GM21381 (cell line): ENCODE measurements at regions not wholly inside any gene's neighbourhood (a gene's known extent, or its start where the extent isn't known, plus 50 kb on each side); places are given as distances from the start of the nearest gene placed in this dataset.
"Not testable (repeated sequence)": the region's sequence is repeated elsewhere in the genome, so short reads cannot be mapped to it uniquely, and the experiment has no call there.

Source experiments
- ATAC-seq: cut with Tn5 transposase; IDR thresholded peaks from one replicate; pipeline ENCODE4 v1.9.1; 2021; ENCODE audit warnings: mild to moderate bottlenecking, moderate library complexity; ENCODE audit not compliant: unreplicated experiment

DNA sequence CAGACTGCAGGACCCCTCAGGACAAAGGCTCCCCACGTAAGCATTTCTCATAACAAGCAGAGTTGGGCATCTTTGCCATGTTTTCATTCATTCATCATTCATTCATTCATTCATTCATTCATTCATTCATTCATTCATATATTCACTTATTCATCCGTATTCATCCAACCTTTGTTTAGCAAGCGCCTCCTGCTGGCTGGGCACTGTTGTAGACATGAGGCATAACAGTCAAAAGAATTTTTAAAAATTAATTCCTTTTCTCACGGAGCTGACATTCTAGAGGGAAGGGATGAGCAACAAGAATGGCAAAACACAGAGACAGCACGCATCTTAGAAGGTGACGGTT, 351.7 kb upstream of the TNRC6C start:
- no peak for ATAC-seq

DNA sequence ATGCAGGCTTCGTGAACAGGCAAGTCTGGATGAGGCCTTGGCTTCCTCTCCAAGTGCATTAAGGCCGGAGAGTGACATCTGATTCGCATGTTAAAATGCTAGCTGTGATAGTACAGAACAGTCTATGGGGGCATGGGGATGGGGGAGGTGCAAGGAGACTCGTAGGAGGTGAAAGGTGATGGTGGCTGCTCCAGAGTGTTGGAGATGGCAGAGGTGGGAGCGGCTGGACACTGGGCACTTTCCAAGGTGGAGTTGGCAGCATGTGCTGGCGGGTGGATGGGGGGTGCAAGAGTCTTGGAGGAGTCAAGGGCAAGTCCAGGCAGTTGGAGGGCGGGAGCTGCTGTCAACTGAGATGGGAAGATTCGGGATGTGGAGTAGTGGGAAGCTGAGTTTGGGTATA, 350.9 kb upstream of the TNRC6C start:
- ATAC-seq = no peak

DNA sequence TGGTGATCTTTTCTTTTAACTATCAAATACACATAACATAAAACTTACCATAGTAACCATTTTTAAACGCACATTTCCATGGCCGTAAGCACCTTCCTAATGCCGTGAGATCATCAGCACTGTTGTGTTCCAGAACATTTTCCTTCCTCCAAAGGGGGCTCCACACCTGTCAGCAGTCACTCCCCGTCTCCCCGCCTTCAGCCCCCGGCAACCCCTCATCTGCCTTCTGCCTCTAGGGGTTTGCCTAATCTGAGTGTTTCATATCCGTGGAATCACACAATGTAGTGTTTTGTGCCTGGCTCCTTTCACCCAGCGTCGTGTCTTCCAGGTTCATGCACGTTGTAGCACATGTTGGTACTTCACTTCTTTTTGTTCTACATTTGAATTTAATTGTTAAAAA, 350.1 kb upstream of the TNRC6C start:
- ATAC-seq = no peak

DNA sequence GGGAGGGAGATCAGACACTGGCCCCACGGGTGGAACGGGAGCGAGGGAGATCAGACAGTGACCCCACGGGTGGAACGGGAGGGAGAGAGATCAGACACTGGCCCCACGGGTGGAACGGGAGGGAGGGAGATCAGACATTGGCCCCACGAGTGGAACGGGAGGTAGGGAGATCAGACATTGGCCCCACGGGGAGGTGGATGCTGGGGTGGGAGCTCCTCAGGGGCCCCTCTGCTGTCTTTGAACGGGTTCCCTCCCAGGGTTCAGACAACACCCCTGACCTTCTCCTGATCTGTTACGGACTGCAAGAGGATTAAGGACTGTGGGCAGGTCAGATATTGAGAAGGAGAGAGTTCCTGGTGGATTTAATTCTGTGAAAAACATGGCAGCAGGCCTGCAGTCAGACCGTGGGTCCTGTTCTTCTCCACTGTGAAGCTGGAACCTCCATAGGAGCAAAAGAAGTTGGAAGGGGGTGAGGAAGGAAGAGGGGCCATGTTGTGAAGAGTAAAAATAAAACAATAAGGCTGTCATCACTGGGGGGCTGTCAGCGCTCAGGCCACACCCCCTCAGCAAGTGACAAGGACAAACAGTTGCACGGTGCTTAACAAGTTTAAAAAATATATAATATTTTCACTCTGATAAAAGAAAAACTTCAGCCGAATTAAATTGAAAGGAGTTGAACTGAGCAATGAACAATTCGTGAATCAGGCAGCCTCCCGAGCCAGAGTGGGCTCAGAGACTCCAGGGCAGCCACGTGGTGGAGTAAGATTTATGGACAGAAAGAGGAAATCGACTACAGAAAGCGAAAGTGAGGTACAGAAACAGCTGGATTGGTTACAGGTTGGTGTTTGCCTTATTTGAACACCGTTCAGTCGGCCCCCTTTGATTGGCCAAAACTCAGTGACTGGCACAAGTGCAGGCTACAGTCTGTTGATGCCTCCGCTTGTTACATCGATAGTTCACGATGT, 348.7 kb upstream of the TNRC6C start:
- no peak for ATAC-seq

DNA sequence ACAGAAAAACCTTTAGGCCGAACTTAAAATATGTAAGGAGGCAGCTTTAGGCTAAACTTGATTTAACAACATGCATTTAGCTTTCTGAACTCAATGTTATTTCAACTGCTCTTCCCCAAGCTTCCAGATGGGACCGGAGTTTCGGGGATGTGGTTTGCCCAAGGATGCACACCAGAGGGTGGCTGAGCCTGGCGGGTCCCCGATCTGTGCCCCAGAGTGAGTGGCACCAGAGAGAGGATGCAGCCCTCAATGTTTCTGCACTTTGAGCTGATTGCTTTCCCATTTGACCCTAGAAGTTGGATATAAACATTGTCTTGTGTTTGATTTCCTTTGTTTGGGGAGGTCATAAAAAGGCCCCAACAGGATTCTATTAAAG, 348.0 kb upstream of the TNRC6C start:
- ATAC-seq = no peak

DNA sequence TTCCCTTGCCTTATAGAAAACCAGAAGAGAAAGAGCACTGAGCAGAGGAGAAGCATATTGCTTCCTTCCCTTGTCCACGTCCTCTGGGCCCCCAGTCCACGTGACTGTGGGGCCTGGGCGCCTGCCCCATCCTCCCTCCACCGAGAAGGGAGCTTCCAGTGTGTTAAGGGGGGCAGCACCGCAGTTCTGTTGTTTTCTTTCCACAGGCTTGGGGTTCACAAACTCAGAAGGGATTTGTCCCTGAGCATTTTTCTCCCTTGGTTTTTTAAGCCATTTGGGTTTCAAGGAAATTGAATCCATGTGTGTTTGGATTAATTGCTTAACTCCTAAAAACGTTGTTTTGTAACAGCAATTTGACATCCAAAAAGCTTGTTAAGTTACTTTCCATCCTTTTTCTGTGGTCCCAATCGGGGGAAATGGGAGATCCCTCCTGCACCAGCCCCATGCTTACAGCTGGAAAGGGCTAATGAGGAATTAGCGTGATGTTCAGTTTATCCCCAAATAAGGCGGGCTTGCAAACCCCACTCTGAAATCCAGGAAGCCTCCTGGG, 347.5 kb upstream of the TNRC6C start:
- ATAC-seq = no peak

DNA sequence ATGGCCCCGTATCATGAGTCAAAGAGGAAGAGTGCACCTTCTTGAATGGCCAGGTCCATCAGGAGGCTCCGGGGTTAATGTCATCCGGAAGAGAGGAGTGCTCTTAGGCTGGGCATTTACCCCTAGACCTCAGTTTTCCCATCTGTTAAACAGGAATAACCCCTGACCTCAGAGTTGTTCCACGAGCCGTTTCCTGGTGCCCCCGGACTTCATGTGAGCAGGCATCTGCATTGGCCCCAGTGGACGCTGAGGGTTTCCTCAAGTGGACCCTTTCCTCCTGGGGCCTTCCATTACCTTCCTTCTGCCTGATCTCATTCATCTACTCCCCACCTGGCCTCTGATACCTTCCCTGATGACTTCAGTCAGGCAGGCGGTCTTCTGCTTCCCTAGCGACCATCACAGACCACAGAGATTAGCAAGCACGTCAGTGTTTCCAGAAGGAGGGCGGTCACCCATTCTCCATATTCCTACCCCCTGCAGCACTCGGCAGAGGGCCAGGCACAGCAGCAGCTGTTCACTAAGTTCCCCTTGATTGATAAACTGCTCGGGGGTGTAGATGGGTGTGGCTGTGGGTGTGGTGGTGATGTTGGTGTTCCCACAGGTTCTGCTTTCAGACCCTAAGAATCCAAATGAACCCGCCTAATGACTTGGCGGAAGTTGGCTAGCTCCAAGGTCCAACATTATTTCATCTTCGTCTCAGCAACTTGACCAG, 346.6 kb upstream of the TNRC6C start:
- ATAC-seq = no peak

DNA sequence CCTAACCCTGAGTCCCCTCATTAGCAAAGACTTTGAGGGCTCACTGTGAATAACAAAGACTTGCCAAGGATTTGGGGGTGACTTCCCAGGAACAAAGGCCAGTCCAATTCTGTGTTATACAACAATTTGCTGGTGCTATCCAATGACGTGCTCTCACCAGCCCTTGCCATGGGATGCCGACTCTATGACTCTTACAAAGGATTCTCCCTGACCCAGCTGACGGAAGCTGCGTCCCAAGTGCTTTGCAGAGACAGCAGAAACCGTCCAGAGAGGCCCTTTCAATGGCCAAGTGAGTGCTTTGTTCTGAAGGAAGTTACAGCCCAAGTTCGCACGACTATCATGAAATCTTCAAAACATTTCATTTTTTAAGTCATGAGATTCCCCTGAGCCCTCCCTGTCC, 345.3 kb upstream of the TNRC6C start:
- no peak for ATAC-seq

DNA sequence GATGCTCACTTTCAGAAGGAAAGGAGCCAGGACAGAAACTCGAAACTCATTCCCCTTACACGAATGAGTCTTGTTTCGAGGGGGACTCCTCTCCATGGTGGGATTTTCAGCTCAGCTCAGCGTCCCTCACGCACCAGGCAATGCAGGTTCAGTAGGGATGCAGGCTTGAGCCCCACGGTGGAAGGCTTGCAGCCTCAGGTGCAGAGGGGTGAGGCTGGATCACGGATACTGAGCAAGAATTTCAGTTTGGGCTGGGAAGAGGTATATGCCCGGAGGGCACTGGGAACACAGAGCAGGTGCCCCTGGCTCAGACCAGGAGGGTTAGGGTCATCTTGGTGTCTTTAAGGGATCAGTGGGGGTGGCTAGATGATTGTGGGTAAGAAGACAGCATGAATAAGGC, 344.9 kb upstream of the TNRC6C start:
- no peak for ATAC-seq

DNA sequence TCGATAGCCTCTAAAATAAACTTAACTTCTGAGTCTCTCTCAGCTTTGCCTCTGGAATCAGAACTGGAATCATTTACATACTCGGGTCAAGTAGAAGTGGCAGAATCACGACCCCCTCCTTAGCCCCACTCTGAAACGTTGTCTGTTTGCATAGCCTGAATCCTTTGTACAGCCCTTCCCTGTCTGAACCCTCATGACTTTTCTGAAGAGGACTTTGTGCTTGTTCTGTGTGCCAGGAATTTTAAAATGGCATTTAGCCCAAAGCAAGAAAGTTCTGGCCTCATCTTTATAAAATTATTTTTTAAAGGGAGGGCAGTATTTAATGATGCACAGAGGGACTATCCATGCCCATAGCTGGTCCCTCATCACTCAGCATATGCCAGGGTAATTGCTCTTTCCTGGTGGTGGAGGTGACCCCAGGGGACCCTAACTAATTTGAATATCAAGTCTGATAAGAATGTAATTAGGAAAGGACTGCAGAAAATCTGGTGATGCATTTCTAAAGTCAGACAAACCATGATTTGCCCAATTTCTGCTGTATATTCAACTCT, 342.7 kb upstream of the TNRC6C start:
- no peak for ATAC-seq

DNA sequence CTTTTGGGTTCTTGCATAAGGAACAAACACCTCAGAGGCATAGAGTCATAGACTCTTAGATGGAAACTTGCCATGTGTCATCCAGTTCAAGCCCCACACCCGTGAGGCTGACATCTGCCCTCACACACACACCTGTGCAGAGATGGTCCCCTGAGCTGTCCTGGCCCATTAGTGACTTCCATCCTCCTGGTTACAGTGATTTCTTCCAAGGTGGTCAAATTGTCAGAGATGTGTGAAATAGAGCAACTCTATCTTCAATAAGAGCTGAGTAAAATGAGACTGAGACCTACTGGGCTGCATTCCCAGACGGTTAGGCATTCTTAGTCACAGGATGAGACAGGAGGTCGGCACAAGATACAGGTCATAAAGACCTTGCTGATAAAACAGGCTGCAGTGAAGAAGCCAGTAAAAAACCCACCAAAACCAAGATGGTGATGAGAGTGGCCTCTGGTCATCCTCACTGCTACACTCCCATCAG, 342.2 kb upstream of the TNRC6C start:
- no peak for ATAC-seq

DNA sequence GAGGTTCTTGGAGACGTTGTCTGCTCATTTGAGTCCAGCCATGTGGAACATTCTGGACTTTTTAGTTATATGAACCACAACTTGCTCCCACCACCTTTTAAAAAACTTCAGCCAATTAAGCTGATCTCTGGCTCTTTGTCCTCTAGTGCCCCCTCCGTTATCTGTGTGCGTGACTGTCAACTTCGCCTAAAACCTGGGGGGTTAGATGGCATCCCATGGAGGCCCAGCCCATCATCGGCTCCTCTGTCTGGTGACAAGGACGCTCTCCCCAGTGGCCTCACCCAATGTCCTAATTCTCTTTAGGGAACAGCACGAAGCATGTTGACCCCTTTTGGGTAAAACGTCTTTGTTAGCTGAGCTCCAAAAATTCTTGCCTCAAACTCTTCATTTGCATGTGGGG, 341.0 kb upstream of the TNRC6C start:
- ATAC-seq = no peak

DNA sequence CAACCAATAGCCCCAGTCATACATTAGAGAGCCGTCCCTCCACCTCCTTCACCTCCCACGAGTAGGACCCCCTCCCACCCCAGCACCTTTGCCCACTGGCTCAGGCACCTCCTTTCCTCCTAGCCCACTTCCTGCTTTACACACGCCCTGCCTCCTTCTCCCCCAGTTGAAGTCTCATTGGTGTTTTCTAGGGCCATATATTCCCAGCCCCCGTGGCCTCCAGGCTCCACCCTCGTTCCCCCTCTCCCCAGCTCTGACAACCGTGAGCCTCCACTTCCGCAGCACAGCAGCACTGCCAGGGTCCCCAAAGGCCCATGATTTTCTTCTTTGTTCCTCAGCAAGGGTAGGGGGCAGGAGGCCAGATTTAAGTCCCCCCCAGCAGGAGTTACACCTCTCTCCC, 340.3 kb upstream of the TNRC6C start:
- ATAC-seq = no peak

DNA sequence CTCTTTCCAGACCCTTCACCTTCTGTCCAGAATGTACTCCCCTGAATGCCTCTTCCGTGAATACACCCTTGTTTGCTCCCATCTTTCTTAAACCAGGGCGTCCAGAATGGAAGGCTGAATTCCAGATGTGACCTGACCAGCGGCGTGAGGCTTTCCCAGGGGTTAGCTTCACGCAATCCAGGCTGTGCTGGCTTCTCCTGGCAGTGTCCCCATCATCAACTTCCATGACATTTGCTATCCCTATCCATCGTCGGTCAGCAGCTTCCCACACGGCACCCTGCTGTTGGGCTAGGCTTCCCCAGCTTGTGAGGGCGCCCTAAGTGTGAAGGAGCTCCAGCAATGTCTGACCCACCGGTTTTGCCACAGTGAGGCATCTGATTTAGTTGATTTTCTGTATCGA, 339.8 kb upstream of the TNRC6C start:
- no peak for ATAC-seq

DNA sequence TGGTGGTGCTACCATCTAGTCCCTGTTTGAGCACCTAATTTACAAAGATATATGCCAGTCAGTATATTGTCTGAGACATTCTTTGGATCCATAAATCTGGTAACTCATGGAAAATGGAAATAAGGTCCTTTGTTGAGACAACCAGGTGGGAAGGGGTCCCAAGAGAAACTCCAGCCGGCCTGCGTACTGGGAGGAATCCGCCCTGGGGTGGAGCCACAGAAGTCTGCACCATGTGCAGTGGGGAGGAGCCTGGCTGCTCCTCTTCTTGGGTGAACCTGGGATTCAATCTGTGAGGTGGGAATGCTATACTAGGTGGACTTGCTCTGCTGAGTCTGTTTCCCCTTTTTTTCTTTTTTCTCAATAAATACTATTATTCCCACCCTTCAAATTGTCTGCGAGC, 339.2 kb upstream of the TNRC6C start:
- ATAC-seq = no peak

DNA sequence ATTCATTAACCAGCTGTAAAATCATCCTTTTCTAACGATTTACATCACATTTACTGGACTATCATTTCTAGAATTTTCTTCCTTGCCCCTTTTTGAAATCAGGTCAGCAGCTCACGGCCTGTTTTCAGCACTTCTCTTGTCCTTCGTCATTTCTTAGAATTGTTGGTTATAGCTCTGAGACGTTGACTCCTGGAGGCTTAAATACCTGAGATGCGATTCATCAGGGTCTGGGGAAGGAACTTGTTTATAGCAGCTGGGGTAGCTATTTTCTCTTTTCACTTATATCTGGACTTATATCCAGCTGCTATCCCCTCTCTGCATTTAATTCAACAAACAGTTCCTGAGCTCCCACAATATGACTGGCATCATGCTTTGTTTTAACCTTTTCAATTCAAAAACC, 338.7 kb upstream of the TNRC6C start:
- ATAC-seq = no peak

DNA sequence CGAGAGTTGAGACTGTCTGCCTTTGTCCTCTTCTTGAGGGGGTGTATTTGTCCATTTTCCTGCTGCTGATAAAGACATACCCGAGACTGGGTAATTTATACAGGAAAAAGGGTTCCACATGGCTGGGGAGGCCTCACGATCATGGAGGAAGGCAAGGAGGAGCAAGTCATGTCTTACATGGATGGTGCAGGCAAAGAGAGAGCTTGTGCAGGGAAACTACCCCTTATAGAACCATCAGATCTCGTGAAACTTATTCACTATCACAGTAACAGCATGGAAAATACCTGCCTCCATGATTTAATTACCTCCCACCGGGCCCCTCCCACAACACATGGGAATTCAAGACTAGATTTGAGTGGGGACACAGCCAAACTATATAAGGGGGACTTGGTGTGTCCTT, 338.2 kb upstream of the TNRC6C start:
- ATAC-seq = no peak

DNA sequence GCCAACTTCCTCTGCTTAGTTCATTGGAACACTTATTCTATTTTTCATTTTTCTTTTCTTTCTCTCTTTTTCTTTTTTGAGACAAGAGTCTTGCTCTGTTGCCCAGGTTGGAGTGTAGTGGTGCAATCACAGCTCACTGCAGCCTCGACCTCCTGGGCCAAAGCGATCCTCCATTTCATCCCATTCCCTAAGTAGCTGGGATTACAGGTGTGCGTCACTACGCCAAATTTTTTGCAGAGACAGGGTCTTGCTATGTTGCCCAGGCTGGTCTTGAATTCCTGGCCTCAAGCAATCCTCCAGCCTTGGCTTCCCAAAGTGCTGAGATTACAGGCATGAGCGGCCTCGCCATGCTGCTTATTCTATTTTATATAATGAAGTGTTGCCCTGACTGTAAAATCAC, 336.4 kb upstream of the TNRC6C start:
- not testable (repeated sequence) for ATAC-seq

DNA sequence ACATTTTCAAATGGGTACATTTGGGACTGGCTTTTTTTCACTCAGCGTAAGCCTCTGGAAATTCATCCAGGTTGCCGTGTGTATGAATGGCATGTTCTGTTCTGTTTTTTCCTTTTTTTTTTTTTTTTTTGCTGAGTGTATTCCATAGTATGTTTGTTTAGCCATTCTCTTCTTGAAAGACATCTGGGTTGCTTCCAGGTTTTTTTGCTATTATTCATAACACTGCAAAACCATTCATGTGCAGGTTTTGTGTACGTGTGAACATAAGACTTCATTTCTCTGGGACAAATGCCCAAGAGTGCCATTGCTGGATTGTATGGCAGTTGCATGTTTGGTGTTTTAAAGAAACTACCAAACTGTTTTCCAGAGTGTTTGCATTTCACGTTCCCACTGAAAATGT, 335.9 kb upstream of the TNRC6C start:
- ATAC-seq = no peak

DNA sequence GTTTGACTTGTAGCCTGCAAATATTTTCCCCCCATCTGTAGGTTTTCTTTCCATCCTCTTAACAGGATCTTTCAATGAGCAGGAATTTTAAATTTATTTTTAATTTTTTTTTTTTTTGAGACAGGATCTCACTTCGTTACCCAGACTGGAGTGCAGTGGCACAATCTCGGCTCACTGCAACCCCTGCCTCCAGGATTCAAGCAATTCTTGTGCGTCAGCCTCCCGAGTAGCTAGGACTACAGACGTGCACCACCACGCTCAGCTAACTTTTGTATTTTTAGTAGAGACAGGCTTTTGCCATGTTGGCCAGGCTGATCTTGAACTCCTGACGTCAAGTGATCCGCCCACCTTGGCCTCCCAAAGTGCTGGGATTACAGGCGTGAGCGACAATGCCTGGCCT, 335.2 kb upstream of the TNRC6C start:
- ATAC-seq = not testable (repeated sequence)

DNA sequence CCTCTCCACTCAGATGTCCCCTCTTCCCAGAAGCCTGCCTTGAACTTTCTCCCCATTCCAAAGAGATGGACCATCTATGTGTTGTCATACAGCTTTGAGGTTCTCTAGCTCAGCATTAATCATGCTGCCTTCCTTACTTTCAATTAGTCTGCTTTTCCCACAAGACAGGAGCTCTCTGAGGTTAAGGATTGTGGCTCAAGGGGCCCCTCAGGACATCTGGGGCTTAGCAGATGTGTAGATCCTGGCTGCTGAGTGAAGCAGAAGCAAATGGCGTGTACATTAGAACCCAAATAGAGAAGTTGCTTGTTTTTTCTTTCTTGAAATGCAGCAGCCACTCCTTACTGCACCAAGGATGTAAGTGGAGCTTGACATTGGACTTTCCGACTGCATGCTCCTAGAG, 330.5 kb upstream of the TNRC6C start:
- ATAC-seq = no peak

DNA sequence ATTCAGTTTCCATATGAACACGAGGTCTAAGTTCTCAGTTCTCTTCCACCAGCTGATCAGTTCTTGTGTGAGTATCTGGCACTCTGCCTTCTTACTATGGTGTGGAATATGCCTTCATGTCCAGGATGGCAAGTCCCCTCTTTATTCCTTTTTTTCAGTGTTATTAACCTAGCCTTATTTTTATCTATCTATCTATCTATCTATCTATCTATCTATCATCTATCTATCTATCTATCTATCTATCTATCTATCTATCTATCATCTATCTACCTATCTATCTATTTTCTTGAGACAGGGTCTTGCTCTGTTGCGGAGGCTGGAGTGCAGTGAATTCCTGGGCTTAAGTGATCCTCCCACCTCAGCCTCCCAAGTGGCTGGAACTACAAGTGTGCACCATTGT, 329.2 kb upstream of the TNRC6C start:
- ATAC-seq = not testable (repeated sequence)
